GM18951 (cell line): ENCODE measurements at regions not wholly inside any gene's neighbourhood (a gene's known extent, or its start where the extent isn't known, plus 50 kb on each side); places are given as distances from the start of the nearest gene placed in this dataset.

Experiments
- POLR2A ChIP-seq: IDR thresholded peaks from 4 replicates; pipeline ENCODE4 v1.6.1; 2011; ENCODE audit warnings: mild to moderate bottlenecking; ENCODE audit not compliant: insufficient read length, insufficient read depth; ENCODE audit errors: extremely low read depth
- in situ Hi-C: fragments of 300-500 bp; cut with MboI; formaldehyde crosslinking; loops from one replicate; pipeline ENCODE4 v1.12.0; 2022; ENCODE audit warnings: low sequenced_read_pairs, mixed read lengths, inconsistent platforms; ENCODE audit not compliant: unreplicated experiment

- in situ Hi-C loops = loop anchor here (25.0 kb wide), 1 partner anchor 1017 kb away; no protein-coding TSS in a partner anchor
- no peak for TF ChIP-seq POLR2A
These were observed 295.4 kb upstream of the DAB2 start for GRCh38 chr5:39720136-39720535.

GRCh38 chr5:39717176-39717897 is 292.6 kb upstream of the DAB2 start:
- TF ChIP-seq POLR2A = no peak
- in situ Hi-C loops = loop anchor here (25.0 kb wide), 1 partner anchor 1020 kb away; no protein-coding TSS in a partner anchor

- in situ Hi-C loops = loop anchor here (25.0 kb wide), 1 partner anchor 1021 kb away; no protein-coding TSS in a partner anchor
- no peak for TF ChIP-seq POLR2A
These were observed 291.8 kb upstream of the DAB2 start for GRCh38 chr5:39716532-39717028.

GRCh38 chr5:39714036-39714698 is 289.4 kb upstream of the DAB2 start:
- in situ Hi-C loops = loop anchor here (25.0 kb wide), 1 partner anchor 1023 kb away; no protein-coding TSS in a partner anchor
- no peak for TF ChIP-seq POLR2A

GRCh38 chr5:39713250-39713916 is 288.6 kb upstream of the DAB2 start:
- in situ Hi-C loops = loop anchor here (25.0 kb wide), 1 partner anchor 1024 kb away; no protein-coding TSS in a partner anchor
- no peak for TF ChIP-seq POLR2A

GRCh38 chr5:39712316-39713249 is 287.8 kb upstream of the DAB2 start:
- in situ Hi-C loops = loop anchor here (25.0 kb wide), 1 partner anchor 1025 kb away; no protein-coding TSS in a partner anchor
- no peak for TF ChIP-seq POLR2A

- in situ Hi-C loops = loop anchor here (25.0 kb wide), 1 partner anchor 1025 kb away; no protein-coding TSS in a partner anchor
- no peak for TF ChIP-seq POLR2A
These were observed 287.0 kb upstream of the DAB2 start for GRCh38 chr5:39711821-39712220.

GRCh38 chr5:39709032-39709431 is 284.3 kb upstream of the DAB2 start:
- no peak for TF ChIP-seq POLR2A
- in situ Hi-C loops = loop anchor here (25.0 kb wide), 1 partner anchor 1028 kb away; no protein-coding TSS in a partner anchor

- in situ Hi-C loops = loop anchor here (25.0 kb wide), 1 partner anchor 1034 kb away; no protein-coding TSS in a partner anchor
- no peak for TF ChIP-seq POLR2A
These were observed 278.1 kb upstream of the DAB2 start for GRCh38 chr5:39702928-39703327.

- in situ Hi-C loops = loop anchor here (25.0 kb wide), 1 partner anchor 1037 kb away; no protein-coding TSS in a partner anchor
These were observed 275.7 kb upstream of the DAB2 start for GRCh38 chr5:39700523-39700922.

GRCh38 chr5:39698838-39699560 is 274.2 kb upstream of the DAB2 start:
- no peak for TF ChIP-seq POLR2A
- in situ Hi-C loops = no loop called here

More at GRCh38 chr5:39700523-39700922, 275.7 kb upstream of the DAB2 start:
- no peak for TF ChIP-seq POLR2A
